ENCODE measurements at regions not wholly inside any gene's neighbourhood (a gene's known extent, or its start where the extent isn't known, plus 50 kb on each side); places are given as distances from the start of the nearest gene placed in this dataset.

GRCh38 chr10:105718207-105718995, 1077.3 kb downstream of the SORCS3 start:
- Mint-ChIP-seq H3K36me3 (no peaks in the 10 kb centered on the region), H3K27ac (no peak overlapping the region), H3K9me3 (peaks cover 12% of the 10 kb centered on the region), H3K4me3 (no peak overlapping the region), H3K4me1 (no peaks in the 10 kb centered on the region), H3K27me3 (ENCODE audit: low read depth) (peaks cover 2% of the 10 kb centered on the region)
- no peak for TF ChIP-seq CTCF (IDR thresholded peaks at IDR 0.05; ENCODE audit: unreplicated experiment)
- no peak for DNase-seq (ENCODE audit: low spot score in 2 of 2, unreplicated experiment in 2 of 2)

GRCh38 chr10:105714728-105715127, 1073.6 kb downstream of the SORCS3 start:
- no peak for TF ChIP-seq CTCF (IDR thresholded peaks at IDR 0.05; ENCODE audit: unreplicated experiment)
- Mint-ChIP-seq H3K36me3 (no peaks in the 10 kb centered on the region), H3K4me3 (no peak overlapping the region), H3K9me3 (peaks cover 19% of the 10 kb centered on the region), H3K27ac (no peak overlapping the region), H3K4me1 (no peaks in the 10 kb centered on the region), H3K27me3 (ENCODE audit: low read depth) (peaks cover 2% of the 10 kb centered on the region)
- DNase-seq (ENCODE audit: low spot score in 2 of 2, unreplicated experiment in 2 of 2): no peak

- Mint-ChIP-seq H3K4me1 (no peaks in the 10 kb centered on the region), H3K9me3 (peaks cover 15% of the 10 kb centered on the region), H3K36me3 (no peaks in the 10 kb centered on the region), H3K27ac (no peak overlapping the region), H3K4me3 (no peak overlapping the region), H3K27me3 (ENCODE audit: low read depth) (peaks cover 9% of the 10 kb centered on the region)
- no peak for DNase-seq (ENCODE audit: low spot score in 2 of 2, unreplicated experiment in 2 of 2)
- no peak for TF ChIP-seq CTCF (IDR thresholded peaks at IDR 0.05; ENCODE audit: unreplicated experiment)
Measured at GRCh38 chr10:105707603-105708002, 1066.5 kb downstream of the SORCS3 start.

- H3K27me3 Mint-ChIP-seq (ENCODE audit: low read depth): peaks cover 9% of the 10 kb centered on the region
- H3K27ac Mint-ChIP-seq: no peak overlapping the region
- H3K4me3 Mint-ChIP-seq: no peak overlapping the region
- no peaks in the 10 kb centered on the region for H3K4me1 Mint-ChIP-seq
- no peak for TF ChIP-seq CTCF (IDR thresholded peaks at IDR 0.05; ENCODE audit: unreplicated experiment)
- H3K9me3 Mint-ChIP-seq: peaks cover 15% of the 10 kb centered on the region
- no peak for DNase-seq (ENCODE audit: low spot score in 2 of 2, unreplicated experiment in 2 of 2)
- no peaks in the 10 kb centered on the region for H3K36me3 Mint-ChIP-seq
Measured at GRCh38 chr10:105706281-105707026, 1065.4 kb downstream of the SORCS3 start.

- Mint-ChIP-seq H3K4me1 (no peaks in the 10 kb centered on the region), H3K36me3 (no peaks in the 10 kb centered on the region), H3K4me3 (no peak overlapping the region), H3K27me3 (ENCODE audit: low read depth) (peaks cover 30% of the 10 kb centered on the region), H3K27ac (no peak overlapping the region), H3K9me3 (no peaks in the 10 kb centered on the region)
- no peak for DNase-seq (ENCODE audit: low spot score in 2 of 2, unreplicated experiment in 2 of 2)
- TF ChIP-seq CTCF (IDR thresholded peaks at IDR 0.05; ENCODE audit: unreplicated experiment): no peak
Measured at GRCh38 chr10:105702211-105702610, 1061.1 kb downstream of the SORCS3 start.

All from mesothelial cell of epicardium (in vitro differentiated cells).